H9 (cell line): ENCODE measurements at regions not wholly inside any gene's neighbourhood (a gene's known extent, or its start where the extent isn't known, plus 50 kb on each side); places are given as distances from the start of the nearest gene placed in this dataset.

Experiments
- DNase-seq: peaks from one replicate; pipeline ENCODE4 v3.0.0-alpha.2; 2017
- H2AFZ ChIP-seq: one replicate; pipeline ENCODE4 v1.6.1; 2013; ENCODE audit warnings: mild to moderate bottlenecking, low read length, control low read depth, moderate library complexity
- H2AK5ac ChIP-seq: 2 replicates; pipeline ENCODE4 v1.6.1; 2013; ENCODE audit warnings: low read length, control low read depth, mixed read lengths; ENCODE audit not compliant: insufficient read length
- H2BK120ac ChIP-seq: one replicate; pipeline ENCODE4 v1.6.1; 2013; ENCODE audit warnings: low read depth, mild to moderate bottlenecking, low read length, control low read depth, inconsistent platforms; ENCODE audit not compliant: poor library complexity, severe bottlenecking
- H2BK12ac ChIP-seq: 2 replicates; pipeline ENCODE4 v1.6.1; 2013; ENCODE audit warnings: low read length, control low read depth, mixed read lengths, low read depth; ENCODE audit not compliant: insufficient read length
- H2BK15ac ChIP-seq: 2 replicates; pipeline ENCODE4 v1.6.1; 2013; ENCODE audit warnings: low read depth, low read length, control low read depth
- H2BK20ac ChIP-seq: one replicate; pipeline ENCODE4 v1.6.1; 2013; ENCODE audit warnings: low read depth, mild to moderate bottlenecking, low read length, control low read depth, inconsistent platforms; ENCODE audit not compliant: poor library complexity, severe bottlenecking
- H2BK5ac ChIP-seq: 2 replicates; pipeline ENCODE4 v1.6.1; 2013; ENCODE audit warnings: low read length, control low read depth, mixed read lengths; ENCODE audit not compliant: insufficient read length
- H3K14ac ChIP-seq: 2 replicates; pipeline ENCODE4 v1.6.1; 2013; ENCODE audit warnings: low read length, control low read depth; ENCODE audit not compliant: insufficient read depth
- H3K18ac ChIP-seq: 2 replicates; pipeline ENCODE4 v1.6.1; 2013; ENCODE audit warnings: low read depth, mild to moderate bottlenecking, mixed read lengths, low read length, control low read depth; ENCODE audit not compliant: insufficient read length
- H3K23ac ChIP-seq: 2 replicates; pipeline ENCODE4 v1.6.1; 2013; ENCODE audit warnings: low read length, control low read depth, mixed read lengths, low read depth; ENCODE audit not compliant: insufficient read length
- H3K23me2 ChIP-seq: 2 replicates; pipeline ENCODE4 v1.6.1; 2013; ENCODE audit warnings: low read depth, mild to moderate bottlenecking, mixed read lengths, low read length, control low read depth; ENCODE audit not compliant: insufficient read length, poor library complexity, severe bottlenecking
- H3K27ac ChIP-seq: 2 replicates; pipeline ENCODE4 v1.5.1; 2013; ENCODE audit warnings: low read length, control low read depth, mixed read lengths, low read depth; ENCODE audit not compliant: insufficient read length
- H3K27me3 ChIP-seq: 2 replicates; pipeline ENCODE4 v1.6.1; 2013; ENCODE audit warnings: low read length, control low read depth, inconsistent platforms; ENCODE audit not compliant: insufficient read depth
- H3K4ac ChIP-seq: 2 replicates; pipeline ENCODE4 v1.6.1; 2013; ENCODE audit warnings: low read depth, mild to moderate bottlenecking, control low read depth, inconsistent platforms, low read length, moderate library complexity
- H3K4me1 ChIP-seq: 2 replicates; pipeline ENCODE4 v1.6.1; 2013; ENCODE audit warnings: low read length, control low read depth, inconsistent platforms; ENCODE audit not compliant: insufficient read depth
- H3K4me2 ChIP-seq: 2 replicates; pipeline ENCODE4 v1.6.1; 2013; ENCODE audit warnings: low read length, control low read depth, mixed read lengths; ENCODE audit not compliant: insufficient read length, insufficient read depth
- H3K56ac ChIP-seq: 2 replicates; pipeline ENCODE4 v1.6.1; 2013; ENCODE audit warnings: low read depth, mild to moderate bottlenecking, mixed read lengths, low read length, control low read depth; ENCODE audit not compliant: insufficient read length
- H3K79me1 ChIP-seq: 2 replicates; pipeline ENCODE4 v1.6.1; 2013; ENCODE audit warnings: low read depth, mild to moderate bottlenecking, moderate library complexity, low read length, control low read depth, inconsistent platforms; ENCODE audit not compliant: insufficient read depth, poor library complexity, severe bottlenecking
- H3K79me2 ChIP-seq: 2 replicates; pipeline ENCODE4 v1.6.1; 2013; ENCODE audit warnings: low read length, control low read depth, inconsistent platforms; ENCODE audit not compliant: insufficient read depth
- H3K9ac ChIP-seq: 2 replicates; pipeline ENCODE4 v1.6.1; 2013; ENCODE audit warnings: low read length, control low read depth, mixed read lengths; ENCODE audit not compliant: insufficient read length; ENCODE audit errors: extremely low read depth
- H3K9me3 ChIP-seq: one replicate; pipeline ENCODE4 v1.6.1; 2013; ENCODE audit warnings: low read depth, low read length, inconsistent platforms; ENCODE audit not compliant: control insufficient read depth
- H3T11ph ChIP-seq: one replicate; pipeline ENCODE4 v1.6.1; 2013; ENCODE audit warnings: mild to moderate bottlenecking, low read length, control low read depth, inconsistent platforms
- H4K20me1 ChIP-seq: one replicate; pipeline ENCODE4 v1.6.1; 2013; ENCODE audit not compliant: control insufficient read depth, insufficient read length, insufficient read depth
- H4K5ac ChIP-seq: 2 replicates; pipeline ENCODE4 v1.6.1; 2013; ENCODE audit warnings: low read depth, mild to moderate bottlenecking, mixed read lengths, low read length, control low read depth; ENCODE audit not compliant: insufficient read length
- H4K8ac ChIP-seq: replicated peaks from 2 replicates; pipeline ENCODE4 v1.6.1; 2013; ENCODE audit warnings: low read length, control low read depth, mixed read lengths, low read depth; ENCODE audit not compliant: insufficient read length
- H4K91ac ChIP-seq: 2 replicates; pipeline ENCODE4 v1.6.1; 2013; ENCODE audit warnings: low read depth, mild to moderate bottlenecking, moderate library complexity, mixed read lengths, low read length, control low read depth; ENCODE audit not compliant: insufficient read length
- H3K27ac Mint-ChIP-seq, 3 experiments: 2 replicates in 2 of 3; 3 replicates in 1 of 3; pipeline ENCODE4 v1.8.0; 2020 to 2021; ENCODE audit warnings: mixed read lengths in 3 of 3, mild to moderate bottlenecking in 1 of 3, moderate library complexity in 1 of 3
- H3K27me3 Mint-ChIP-seq: 2 replicates; pipeline ENCODE4 v1.8.0; 2021; ENCODE audit warnings: low read depth, mild to moderate bottlenecking, moderate library complexity, mixed read lengths
- H3K36me3 Mint-ChIP-seq, 3 experiments: 2 replicates in 2 of 3; 3 replicates in 1 of 3; pipeline ENCODE4 v1.8.0; 2020 to 2021; ENCODE audit warnings: low read depth in 3 of 3, mixed read lengths in 3 of 3; ENCODE audit not compliant: insufficient read depth in 1 of 3
- H3K4me1 Mint-ChIP-seq, 2 experiments: 2 replicates each; pipeline ENCODE4 v1.8.0; 2020; ENCODE audit warnings: mixed read lengths in 2 of 2
- H3K4me3 Mint-ChIP-seq, 2 experiments: 2 replicates in 1 of 2; 3 replicates in 1 of 2; pipeline ENCODE4 v1.8.0; 2020 to 2021; ENCODE audit warnings: mild to moderate bottlenecking in 2 of 2, mixed read lengths in 2 of 2, moderate library complexity in 1 of 2
- H3K9me3 Mint-ChIP-seq, 2 experiments: 2 replicates in 1 of 2; 3 replicates in 1 of 2; pipeline ENCODE4 v1.8.0; 2020; ENCODE audit warnings: mild to moderate bottlenecking in 2 of 2, mixed read lengths in 2 of 2, moderate library complexity in 1 of 2
- WGBS: extraction: QIAGEN DNeasy Blood & Tissue Kit; methylation state at CpG from one replicate; pipeline ENCODE4 v1.1.7; 2013; ENCODE audit warnings: missing lambda C conversion rate, low lambda C conversion rate, mixed read lengths; ENCODE audit not compliant: insufficient read length; ENCODE audit errors: extremely low coverage; 5-methylcytosine and 5-hydroxymethylcytosine counted together
- TF ChIP-seq, protein P1 (sequence below): fragments of 200-600 bp; sonication (generic); conservative IDR thresholded peaks from 3 replicates; pipeline ENCODE4 v1.8.0; 2021; ENCODE audit warnings: antibody characterized with exemption, mild to moderate bottlenecking

DNA sequence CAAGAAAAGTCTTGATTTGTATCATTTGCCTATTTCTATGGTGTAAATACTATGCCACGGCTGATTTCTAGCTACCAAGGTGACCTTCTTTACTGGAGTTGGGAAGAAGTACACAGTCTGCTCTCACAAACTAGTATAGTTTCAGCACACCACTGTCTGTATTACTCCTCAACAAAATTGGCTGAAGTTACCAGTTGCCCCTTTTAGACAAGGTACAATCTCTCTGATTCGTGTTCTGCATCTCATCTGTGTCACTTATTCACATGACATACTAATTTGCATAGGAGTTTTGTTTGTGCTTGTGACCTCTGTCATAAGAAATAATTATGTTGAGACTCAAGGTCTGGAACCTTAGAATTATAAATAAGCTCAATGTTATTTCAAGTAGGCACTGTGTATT, 97.3 kb downstream of the C11orf87 start:
- Histone ChIP-seq H3K4me1 (no peaks in the 10 kb centered on the region), H3K9ac (no peak overlapping the region), H3K18ac (no peak overlapping the region), H2BK5ac (no peak overlapping the region), H4K20me1 (no peaks in the 10 kb centered on the region), H3K56ac (no peak overlapping the region), H2BK120ac (no peak overlapping the region), H2BK12ac (no peak overlapping the region), H3K27me3 (no peaks in the 10 kb centered on the region), H3K9me3 (no peaks in the 10 kb centered on the region), H2BK15ac (no peak overlapping the region), H4K5ac (no peak overlapping the region), H4K91ac (no peak overlapping the region), H2BK20ac (no peak overlapping the region), H2AFZ (no peak overlapping the region), H3K14ac (no peak overlapping the region), H3K4me2 (no peak overlapping the region), H3K4ac (no peak overlapping the region), H3K79me2 (no peaks in the 10 kb centered on the region), H3K23me2 (no peaks in the 10 kb centered on the region), H3K27ac (no peak overlapping the region), H4K8ac (no peak overlapping the region), H3K23ac (no peak overlapping the region), H3T11ph (no peak overlapping the region), H2AK5ac (no peak overlapping the region), H3K79me1 (no peaks in the 10 kb centered on the region)
- Mint-ChIP-seq H3K27me3 (no peaks in the 10 kb centered on the region), H3K4me1 (no peaks in the 10 kb centered on the region), H3K4me3 (no peak overlapping the region), H3K9me3 (no peaks in the 10 kb centered on the region), H3K27ac (no peak overlapping the region), H3K36me3 (no peaks in the 10 kb centered on the region)
- DNase-seq: no peak
- WGBS: no CpG with 5 or more reads among the region's 2 CpGs
- TF ChIP-seq, protein P1, sequence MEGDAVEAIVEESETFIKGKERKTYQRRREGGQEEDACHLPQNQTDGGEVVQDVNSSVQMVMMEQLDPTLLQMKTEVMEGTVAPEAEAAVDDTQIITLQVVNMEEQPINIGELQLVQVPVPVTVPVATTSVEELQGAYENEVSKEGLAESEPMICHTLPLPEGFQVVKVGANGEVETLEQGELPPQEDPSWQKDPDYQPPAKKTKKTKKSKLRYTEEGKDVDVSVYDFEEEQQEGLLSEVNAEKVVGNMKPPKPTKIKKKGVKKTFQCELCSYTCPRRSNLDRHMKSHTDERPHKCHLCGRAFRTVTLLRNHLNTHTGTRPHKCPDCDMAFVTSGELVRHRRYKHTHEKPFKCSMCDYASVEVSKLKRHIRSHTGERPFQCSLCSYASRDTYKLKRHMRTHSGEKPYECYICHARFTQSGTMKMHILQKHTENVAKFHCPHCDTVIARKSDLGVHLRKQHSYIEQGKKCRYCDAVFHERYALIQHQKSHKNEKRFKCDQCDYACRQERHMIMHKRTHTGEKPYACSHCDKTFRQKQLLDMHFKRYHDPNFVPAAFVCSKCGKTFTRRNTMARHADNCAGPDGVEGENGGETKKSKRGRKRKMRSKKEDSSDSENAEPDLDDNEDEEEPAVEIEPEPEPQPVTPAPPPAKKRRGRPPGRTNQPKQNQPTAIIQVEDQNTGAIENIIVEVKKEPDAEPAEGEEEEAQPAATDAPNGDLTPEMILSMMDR: no peak
